ENCODE measurements at regions not wholly inside any gene's neighbourhood (a gene's known extent, or its start where the extent isn't known, plus 50 kb on each side); places are given as distances from the start of the nearest gene placed in this dataset.

DNA sequence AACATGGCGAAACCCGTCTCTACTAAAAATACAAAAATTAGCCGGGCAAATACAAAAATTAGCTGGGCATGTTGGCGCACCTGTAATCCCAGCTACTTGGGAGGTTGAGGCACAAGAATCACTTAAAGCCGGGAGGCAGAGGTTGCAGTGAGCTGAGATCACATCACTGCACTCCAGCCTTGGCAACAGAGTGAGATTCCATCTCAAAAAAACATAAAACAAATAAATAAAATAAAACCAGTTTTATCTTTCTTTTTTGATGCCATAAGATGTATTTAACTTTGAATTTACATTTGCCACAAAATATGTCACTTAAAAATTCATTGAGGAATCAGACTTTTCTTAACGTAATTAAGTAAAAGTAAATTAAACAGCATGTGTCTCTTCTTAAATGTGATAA lies 113.3 kb upstream of the ERRFI1 start:
- no peak overlapping the region for H3K27ac ChIP-seq
- TF ChIP-seq, protein P1, sequence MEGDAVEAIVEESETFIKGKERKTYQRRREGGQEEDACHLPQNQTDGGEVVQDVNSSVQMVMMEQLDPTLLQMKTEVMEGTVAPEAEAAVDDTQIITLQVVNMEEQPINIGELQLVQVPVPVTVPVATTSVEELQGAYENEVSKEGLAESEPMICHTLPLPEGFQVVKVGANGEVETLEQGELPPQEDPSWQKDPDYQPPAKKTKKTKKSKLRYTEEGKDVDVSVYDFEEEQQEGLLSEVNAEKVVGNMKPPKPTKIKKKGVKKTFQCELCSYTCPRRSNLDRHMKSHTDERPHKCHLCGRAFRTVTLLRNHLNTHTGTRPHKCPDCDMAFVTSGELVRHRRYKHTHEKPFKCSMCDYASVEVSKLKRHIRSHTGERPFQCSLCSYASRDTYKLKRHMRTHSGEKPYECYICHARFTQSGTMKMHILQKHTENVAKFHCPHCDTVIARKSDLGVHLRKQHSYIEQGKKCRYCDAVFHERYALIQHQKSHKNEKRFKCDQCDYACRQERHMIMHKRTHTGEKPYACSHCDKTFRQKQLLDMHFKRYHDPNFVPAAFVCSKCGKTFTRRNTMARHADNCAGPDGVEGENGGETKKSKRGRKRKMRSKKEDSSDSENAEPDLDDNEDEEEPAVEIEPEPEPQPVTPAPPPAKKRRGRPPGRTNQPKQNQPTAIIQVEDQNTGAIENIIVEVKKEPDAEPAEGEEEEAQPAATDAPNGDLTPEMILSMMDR (conservative IDR thresholded peaks at IDR 0.05; ENCODE audit: low read depth): no peak
- DNase-seq (ENCODE audit: low spot score): no peak
- CTCF ChIA-PET: no interaction called here
- POLR2A ChIA-PET (ENCODE audit: low non-redundant PET): no interaction called here

DNA sequence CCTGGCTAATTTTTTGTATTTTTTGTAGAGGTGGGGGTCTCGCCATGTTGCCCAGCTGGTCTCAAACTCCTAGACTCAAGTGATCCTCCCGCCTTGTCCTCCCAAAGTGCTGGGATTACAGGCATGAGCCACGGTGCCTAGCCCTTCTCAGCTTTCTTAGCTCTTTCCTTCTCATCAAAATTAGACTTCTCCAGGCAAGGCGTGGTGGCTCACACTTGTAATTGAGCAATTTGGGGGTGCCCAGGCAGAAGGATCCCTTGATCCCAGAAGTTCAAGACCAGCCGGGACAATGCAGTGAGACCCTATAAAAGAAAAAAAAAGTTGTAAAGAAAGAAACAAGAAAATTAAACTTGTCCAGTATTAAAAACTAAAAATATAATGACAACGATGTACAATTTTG lies 112.6 kb upstream of the ERRFI1 start:
- H3K27ac ChIP-seq: peak overlapping the region; percentile 65
- POLR2A ChIA-PET (ENCODE audit: low non-redundant PET): no interaction called here
- CTCF ChIA-PET: no interaction called here
- no peak for DNase-seq (ENCODE audit: low spot score)
- TF ChIP-seq, protein P1 (conservative IDR thresholded peaks at IDR 0.05; ENCODE audit: low read depth): no peak

DNA sequence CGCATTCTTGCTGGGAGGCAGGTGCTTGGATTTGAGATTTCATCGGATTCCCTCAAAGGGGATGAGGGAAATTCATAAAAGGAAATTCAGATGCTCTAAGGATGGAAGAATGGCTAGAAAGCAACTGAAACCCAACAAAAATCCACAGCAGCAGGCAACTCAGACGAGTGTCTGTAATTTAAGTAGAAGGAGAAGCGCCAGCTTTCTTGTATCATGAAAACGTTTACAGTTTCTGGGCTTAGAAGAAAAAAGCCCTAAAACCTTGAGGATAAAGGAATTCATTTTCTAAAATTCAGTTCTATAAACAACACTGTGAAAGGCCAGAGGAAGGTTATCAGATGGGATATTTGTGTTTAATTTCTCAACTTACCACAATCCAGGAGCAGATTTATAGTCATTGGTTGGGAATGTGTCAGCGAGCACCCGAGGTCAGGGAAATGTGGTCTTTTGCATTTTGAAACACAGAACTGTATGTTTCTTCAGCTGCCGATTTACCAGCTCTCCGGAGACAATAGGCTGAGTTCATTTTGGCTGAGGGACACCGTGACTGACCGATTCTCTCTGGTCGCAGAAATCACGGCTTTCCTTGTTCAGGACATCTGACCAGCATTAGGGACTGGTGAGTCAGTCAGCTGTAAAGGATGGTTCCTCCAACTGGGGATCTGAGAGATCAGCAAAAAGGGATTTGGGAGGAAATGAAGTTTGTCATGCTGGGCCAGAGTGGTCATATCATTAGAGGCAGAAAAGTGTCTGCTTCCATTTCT lies 111.6 kb upstream of the ERRFI1 start:
- H3K27ac ChIP-seq: peak overlapping the region; percentile 65
- TF ChIP-seq, protein P1 (conservative IDR thresholded peaks at IDR 0.05; ENCODE audit: low read depth): no peak
- POLR2A ChIA-PET (ENCODE audit: low non-redundant PET): interaction anchor here (0.6 kb wide), 1 partner anchor 55 kb away, joined by 4 read pairs; no protein-coding TSS in a partner anchor
- DNase-seq (ENCODE audit: low spot score): peak; percentile 74
- CTCF ChIA-PET: interaction anchor here (0.6 kb wide), 1 partner anchor 1255 kb away, joined by 3 read pairs; no protein-coding TSS in a partner anchor

DNA sequence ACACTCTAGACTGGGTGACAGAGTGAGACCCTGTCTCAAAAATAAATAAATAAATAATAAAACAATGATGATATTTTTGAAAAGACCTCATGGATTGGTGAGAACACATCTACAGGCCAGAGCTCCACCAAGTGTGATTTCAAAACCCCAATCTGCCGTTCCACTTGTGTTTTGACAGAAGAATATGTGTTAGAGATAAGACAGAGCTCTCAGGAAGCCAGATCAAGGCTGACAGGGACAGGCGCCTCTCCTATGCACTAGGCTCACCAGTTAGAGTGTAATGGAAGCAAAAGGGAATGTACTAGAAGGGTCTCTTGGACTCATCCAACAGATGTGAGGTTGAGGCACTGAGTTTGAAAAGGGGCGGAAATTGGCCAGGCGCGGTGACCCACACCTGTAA lies 110.7 kb upstream of the ERRFI1 start:
- TF ChIP-seq, protein P1 (conservative IDR thresholded peaks at IDR 0.05; ENCODE audit: low read depth): no peak
- DNase-seq (ENCODE audit: low spot score): no peak
- no peak overlapping the region for H3K27ac ChIP-seq
- POLR2A ChIA-PET (ENCODE audit: low non-redundant PET): no interaction called here
- CTCF ChIA-PET: interaction anchor here (0.6 kb wide), 1 partner anchor 1254 kb away, joined by 3 read pairs; no protein-coding TSS in a partner anchor

DNA sequence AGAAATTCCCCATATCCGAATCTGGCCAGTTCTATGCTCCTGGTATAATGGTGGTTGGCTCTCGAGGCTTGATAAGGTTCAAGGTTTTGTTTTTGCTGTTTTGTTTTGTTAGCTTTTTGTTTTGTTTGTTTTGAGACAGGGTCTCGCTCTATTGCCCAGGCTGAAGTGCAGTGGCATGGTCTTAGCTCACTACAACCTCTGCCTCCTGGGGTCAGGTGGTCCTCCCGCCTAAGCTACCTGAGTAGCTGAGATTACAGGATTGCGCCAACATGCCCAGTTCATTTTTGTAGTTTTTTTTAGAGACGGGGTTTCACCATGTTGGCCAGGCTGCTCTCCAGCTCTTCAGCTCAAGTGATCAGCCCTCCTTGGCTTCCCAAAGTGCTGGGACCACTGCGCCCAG lies 109.1 kb upstream of the ERRFI1 start:
- H3K27ac ChIP-seq: peak overlapping the region; percentile 87
- TF ChIP-seq, protein P1 (conservative IDR thresholded peaks at IDR 0.05; ENCODE audit: low read depth): no peak
- ChIA-PET CTCF (interaction anchor here (0.5 to 0.9 kb wide), 3 partner anchors 19 to 179 kb away, joined by 3 to 4 read pairs (median 3); no protein-coding TSS in a partner anchor), POLR2A (ENCODE audit: low non-redundant PET) (no interaction called here)
- no peak for DNase-seq (ENCODE audit: low spot score)

DNA sequence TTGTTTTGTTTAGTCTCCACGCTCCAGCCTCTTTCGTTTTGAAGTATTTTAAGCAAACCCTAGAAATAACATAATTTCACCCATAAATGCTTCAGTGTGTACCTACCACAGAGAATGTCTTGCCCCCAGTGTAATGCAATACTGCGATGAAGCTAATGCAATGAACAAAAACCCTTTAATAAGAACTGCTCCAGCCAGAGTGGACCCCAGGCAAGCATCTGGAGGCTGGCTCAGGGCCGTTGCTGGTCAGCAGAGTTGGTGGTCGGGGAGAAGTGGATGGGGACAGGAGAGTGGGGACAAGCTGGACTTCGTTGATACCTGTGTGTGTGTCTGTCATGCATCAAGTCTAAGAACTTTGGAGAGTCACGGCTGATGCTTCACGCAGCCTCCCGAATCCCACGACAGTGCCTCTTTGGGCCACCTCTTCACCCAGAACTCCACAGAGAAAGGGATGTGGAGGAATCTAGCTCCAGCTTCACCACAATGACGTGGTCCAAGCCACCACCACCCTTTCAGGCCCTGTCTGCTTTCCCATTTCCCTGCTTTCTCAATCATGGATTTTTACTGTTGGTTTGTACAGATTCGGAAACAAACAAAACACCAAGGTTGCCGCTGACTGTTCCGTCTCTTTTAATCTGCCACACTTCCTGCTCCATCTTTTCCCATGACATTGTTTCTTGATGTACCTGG lies 108.6 kb upstream of the ERRFI1 start:
- CTCF ChIA-PET: interaction anchor here (0.6 to 0.7 kb wide), 2 partner anchors 20 to 159 kb away, joined by 3 to 4 read pairs; no protein-coding TSS in a partner anchor
- POLR2A ChIA-PET (ENCODE audit: low non-redundant PET): no interaction called here
- TF ChIP-seq, protein P1 (conservative IDR thresholded peaks at IDR 0.05; ENCODE audit: low read depth): no peak

More for the DNA sequence above, 108.6 kb upstream of the ERRFI1 start:
- no peak for DNase-seq (ENCODE audit: low spot score)
- peak overlapping the region; percentile 87 for H3K27ac ChIP-seq

Measured in RWPE1 (cell line).